SU-DHL-6 (cell line): ENCODE measurements at regions not wholly inside any gene's neighbourhood (a gene's known extent, or its start where the extent isn't known, plus 50 kb on each side); places are given as distances from the start of the nearest gene placed in this dataset.

Experiments used
- H2AFZ ChIP-seq: fragments of 200-600 bp; sonication (generic); 2 replicates; pipeline ENCODE4 v1.6.1; 2014; ENCODE audit warnings: low read depth, mild to moderate bottlenecking, moderate library complexity, mixed read lengths, antibody characterized with exemption, low read length; ENCODE audit not compliant: severe bottlenecking
- H3F3A ChIP-seq: fragments of 200-600 bp; shearing (Covaris generic); 2 replicates; pipeline ENCODE4 v1.6.0; 2016; ENCODE audit warnings: antibody characterized with exemption, mild to moderate bottlenecking; ENCODE audit not compliant: insufficient read depth
- H3K27ac ChIP-seq: fragments of 200-600 bp; sonication (generic); 2 replicates; pipeline ENCODE4 v1.5.1; 2016; ENCODE audit warnings: low read depth, mild to moderate bottlenecking, low read length, moderate library complexity, mixed read lengths
- H3K27me3 ChIP-seq: fragments of 200-600 bp; sonication (generic), shearing (Covaris generic); 2 replicates; pipeline ENCODE4 v1.6.0; 2014; ENCODE audit warnings: mild to moderate bottlenecking, low read length
- H3K36me3 ChIP-seq: fragments of 200-600 bp; sonication (generic); 2 replicates; pipeline ENCODE4 v1.6.1; 2014; ENCODE audit warnings: mild to moderate bottlenecking, low read length, mixed read lengths
- H3K4me2 ChIP-seq: fragments of 300-600, 200-600 bp; shearing (Covaris generic), sonication (generic); 2 replicates; pipeline ENCODE4 v1.6.0; 2014; ENCODE audit warnings: low read length, low read depth, mild to moderate bottlenecking; ENCODE audit not compliant: poor library complexity, severe bottlenecking
- H3K4me3 ChIP-seq: fragments of 200-600 bp; sonication (generic); 2 replicates; pipeline ENCODE4 v1.5.1; 2014; ENCODE audit warnings: antibody characterized with exemption, low read length, mild to moderate bottlenecking, mixed read lengths; ENCODE audit not compliant: insufficient read depth, poor library complexity, severe bottlenecking
- H3K79me2 ChIP-seq: fragments of 200-600 bp; sonication (generic); 2 replicates; pipeline ENCODE4 v1.6.1; 2014; ENCODE audit warnings: mild to moderate bottlenecking, low read length, moderate library complexity; ENCODE audit not compliant: insufficient read depth
- H3K9ac ChIP-seq: fragments of 200-600 bp; sonication (generic); 2 replicates; pipeline ENCODE4 v1.7.0; 2014; ENCODE audit warnings: mild to moderate bottlenecking, low read length
- H3K9me2 ChIP-seq: fragments of 200-600 bp; sonication (generic); replicated peaks from 2 replicates; pipeline ENCODE4 v1.6.1; 2014; ENCODE audit warnings: low read length; ENCODE audit not compliant: insufficient read depth
- H3K9me3 ChIP-seq: fragments of 200-600 bp; sonication (generic); 2 replicates; pipeline ENCODE4 v1.6.1; 2014; ENCODE audit warnings: low read length, mixed read lengths; ENCODE audit not compliant: insufficient read depth
- H4K20me1 ChIP-seq: fragments of 200-600 bp; sonication (generic); 2 replicates; pipeline ENCODE4 v1.6.1; 2014; ENCODE audit warnings: low read depth, mild to moderate bottlenecking, antibody characterized with exemption, low read length, moderate library complexity, mixed read lengths
- EZH2phosphoT487 ChIP-seq: fragments of 200-600 bp; sonication (generic), shearing (Covaris generic); conservative IDR thresholded peaks from 2 replicates; pipeline ENCODE4 v1.6.1; 2018; ENCODE audit warnings: mild to moderate bottlenecking, antibody characterized with exemption, low read length, moderate library complexity, mixed read lengths
- TF ChIP-seq, protein P1 (sequence below): fragments of 200-600 bp; sonication (generic); IDR thresholded peaks from one replicate; pipeline ENCODE4 v1.5.1; 2017; ENCODE audit warnings: antibody characterized with exemption, mild to moderate bottlenecking, low read length, moderate library complexity; ENCODE audit not compliant: insufficient read depth, poor library complexity, severe bottlenecking

GRCh38 chr9:75226403-75227139, 138.3 kb downstream of the OSTF1 start:
- no peak for TF ChIP-seq EZH2phosphoT487
- TF ChIP-seq, protein P1, sequence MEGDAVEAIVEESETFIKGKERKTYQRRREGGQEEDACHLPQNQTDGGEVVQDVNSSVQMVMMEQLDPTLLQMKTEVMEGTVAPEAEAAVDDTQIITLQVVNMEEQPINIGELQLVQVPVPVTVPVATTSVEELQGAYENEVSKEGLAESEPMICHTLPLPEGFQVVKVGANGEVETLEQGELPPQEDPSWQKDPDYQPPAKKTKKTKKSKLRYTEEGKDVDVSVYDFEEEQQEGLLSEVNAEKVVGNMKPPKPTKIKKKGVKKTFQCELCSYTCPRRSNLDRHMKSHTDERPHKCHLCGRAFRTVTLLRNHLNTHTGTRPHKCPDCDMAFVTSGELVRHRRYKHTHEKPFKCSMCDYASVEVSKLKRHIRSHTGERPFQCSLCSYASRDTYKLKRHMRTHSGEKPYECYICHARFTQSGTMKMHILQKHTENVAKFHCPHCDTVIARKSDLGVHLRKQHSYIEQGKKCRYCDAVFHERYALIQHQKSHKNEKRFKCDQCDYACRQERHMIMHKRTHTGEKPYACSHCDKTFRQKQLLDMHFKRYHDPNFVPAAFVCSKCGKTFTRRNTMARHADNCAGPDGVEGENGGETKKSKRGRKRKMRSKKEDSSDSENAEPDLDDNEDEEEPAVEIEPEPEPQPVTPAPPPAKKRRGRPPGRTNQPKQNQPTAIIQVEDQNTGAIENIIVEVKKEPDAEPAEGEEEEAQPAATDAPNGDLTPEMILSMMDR, result no peak

GRCh38 chr9:75228893-75229292, 140.6 kb downstream of the OSTF1 start:
- Histone ChIP-seq H3F3A (no peaks in the 10 kb centered on the region), H3K27me3 (no peaks in the 10 kb centered on the region), H3K9me2 (no peaks in the 10 kb centered on the region), H4K20me1 (no peaks in the 10 kb centered on the region), H3K9me3 (no peaks in the 10 kb centered on the region), H3K79me2 (no peaks in the 10 kb centered on the region), H2AFZ (no peak overlapping the region), H3K36me3 (no peaks in the 10 kb centered on the region), H3K9ac (no peak overlapping the region), H3K4me2 (no peak overlapping the region), H3K27ac (no peak overlapping the region), H3K4me3 (no peak overlapping the region)
- TF ChIP-seq EZH2phosphoT487, result no peak
- TF ChIP-seq, protein P1, result no peak

More at GRCh38 chr9:75226403-75227139, 138.3 kb downstream of the OSTF1 start:
- no peak overlapping the region for H3K9ac ChIP-seq
- no peaks in the 10 kb centered on the region for H3F3A ChIP-seq
- H2AFZ ChIP-seq, result no peak overlapping the region
- H3K4me3 ChIP-seq, result no peak overlapping the region
- no peaks in the 10 kb centered on the region for H3K36me3 ChIP-seq
- H3K9me2 ChIP-seq, result no peaks in the 10 kb centered on the region
- no peaks in the 10 kb centered on the region for H3K27me3 ChIP-seq
- H3K9me3 ChIP-seq, result no peaks in the 10 kb centered on the region
- no peaks in the 10 kb centered on the region for H3K79me2 ChIP-seq
- H3K4me2 ChIP-seq, result no peak overlapping the region
- no peak overlapping the region for H3K27ac ChIP-seq
- H4K20me1 ChIP-seq, result no peaks in the 10 kb centered on the region

DNA sequence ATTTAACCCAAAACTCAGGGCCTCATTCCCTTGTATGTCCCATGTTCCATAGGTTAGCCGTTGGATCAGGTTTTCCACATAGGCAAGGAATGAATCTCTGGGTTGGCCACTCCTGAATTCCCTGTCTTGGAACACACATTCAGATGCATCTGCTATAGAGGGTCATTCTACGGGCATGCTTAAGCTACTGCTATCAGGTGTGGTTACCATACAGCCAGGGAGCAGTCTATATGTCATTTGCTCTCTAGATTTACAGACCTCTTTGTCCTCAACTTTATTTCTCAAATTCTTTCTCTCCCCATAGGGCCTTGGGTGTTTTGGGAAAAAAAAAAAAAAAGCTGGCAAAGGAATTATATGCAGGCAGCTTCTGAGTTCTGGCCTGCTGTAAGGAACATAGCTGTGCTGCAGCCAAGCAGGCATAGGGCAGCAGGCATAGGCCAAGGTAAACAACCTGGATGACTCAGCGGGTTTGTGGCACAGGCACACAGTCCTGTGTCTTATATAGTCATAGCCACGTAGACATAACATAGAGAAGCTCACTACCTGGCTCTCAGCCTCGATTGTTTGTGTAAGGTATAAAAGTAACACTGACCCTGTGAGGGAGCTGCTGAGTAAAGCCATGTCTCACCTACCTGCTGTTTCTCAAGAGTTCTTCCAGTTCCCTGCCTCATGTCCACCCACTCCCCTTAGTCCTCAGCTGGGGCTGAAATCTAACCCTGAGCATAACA, 141.5 kb downstream of the OSTF1 start:
- no peaks in the 10 kb centered on the region for H4K20me1 ChIP-seq
- TF ChIP-seq, protein P1, result no peak
- TF ChIP-seq EZH2phosphoT487, result no peak
- H2AFZ ChIP-seq, result no peak overlapping the region

More for the DNA sequence above, 141.5 kb downstream of the OSTF1 start:
- no peak overlapping the region for H3K4me3 ChIP-seq
- no peak overlapping the region for H3K27ac ChIP-seq
- H3K9me2 ChIP-seq, result no peaks in the 10 kb centered on the region
- H3K36me3 ChIP-seq, result no peaks in the 10 kb centered on the region
- H3K4me2 ChIP-seq, result no peak overlapping the region
- no peaks in the 10 kb centered on the region for H3K79me2 ChIP-seq
- H3K27me3 ChIP-seq, result no peaks in the 10 kb centered on the region
- peaks cover under 1% of the 10 kb centered on the region; the same call in 1 of the 2 replicates for H3K9me3 ChIP-seq
- H3K9ac ChIP-seq, result no peak overlapping the region
- no peaks in the 10 kb centered on the region for H3F3A ChIP-seq
